Left lung (tissue), 4 donors: ENCODE measurements at regions not wholly inside any gene's neighbourhood (a gene's known extent, or its start where the extent isn't known, plus 50 kb on each side); places are given as distances from the start of the nearest gene placed in this dataset.

Experiments
- ATAC-seq: fragments of 200-7000 bp; cut with Tn5 transposase; one replicate; pipeline ENCODE4 v1.9.1; 2020; ENCODE audit warnings: moderate library complexity
- DNase-seq, 4 donors: peaks; one replicate each; pipeline ENCODE4 v3.0.0-alpha.2; 2013 to 2020
- H3K27ac ChIP-seq, 2 donors: fragments of 200-600 bp; sonication (generic) in 1 of 2; one replicate each; pipeline versions ENCODE4 v1.5.0 to v1.8.0; 2020 to 2021
- H3K27me3 ChIP-seq, 2 donors: fragments of 200-600 bp; sonication (generic) in 1 of 2; one replicate each; pipeline versions ENCODE4 v1.5.0 to v1.8.0; 2020 to 2021
- H3K36me3 ChIP-seq, 2 donors: fragments of 200-600 bp; sonication (generic) in 1 of 2; one replicate each; pipeline versions ENCODE4 v1.5.0 to v1.8.0; 2020 to 2021
- H3K4me1 ChIP-seq, 2 donors: fragments of 200-600 bp; one replicate each; pipeline ENCODE4 v1.8.0; 2021
- H3K4me3 ChIP-seq, 2 donors: fragments of 200-600 bp; sonication (generic) in 1 of 2; one replicate each; pipeline versions ENCODE4 v1.5.0 to v1.8.0; 2020 to 2021; ENCODE audit warnings: mild to moderate bottlenecking in 1 of 2
- H3K9me3 ChIP-seq, 2 donors: fragments of 200-600 bp; sonication (generic) in 1 of 2; one replicate each; pipeline versions ENCODE4 v1.5.0 to v1.8.0; 2020 to 2021
- CTCF ChIP-seq, 2 donors: fragments of 200-600 bp; sonication (generic) in 1 of 2; IDR thresholded peaks; one replicate each; pipeline versions ENCODE4 v1.5.0 to v1.8.0; 2021; ENCODE audit warnings: antibody characterized with exemption in 2 of 2
- intact Hi-C, 2 donors: fragments of 100-400 bp; cut with DNase I; formaldehyde crosslinking; loops; one replicate each; pipeline versions ENCODE4 v1.11.2 to v1.14.2; 2022
- donor health status: DM: no; HTN: yes; CAD: no.
- donor health status: DM: no; HTN: no; CAD: no.

GRCh38 chr12:125387206-125387605 lies 322.0 kb downstream of the AACS start:
- intact Hi-C loops, result no loop called here
- ATAC-seq, result no peak

GRCh38 chr12:125389061-125389697 lies 323.9 kb downstream of the AACS start:
- ATAC-seq, result no peak
- Histone ChIP-seq H3K27ac (no peak overlapping the region), H3K36me3 (no peaks in the 10 kb centered on the region), H3K4me1 (no peaks in the 10 kb centered on the region), H3K9me3 (no peaks in the 10 kb centered on the region), H3K4me3 (no peak overlapping the region), H3K27me3 (peaks cover 0 to 14% of the 10 kb centered on the region in 2 donors)
- intact Hi-C loops, result no loop called here
- no peak for TF ChIP-seq CTCF (IDR thresholded peaks at IDR 0.05)
- DNase-seq, result no peak

More at GRCh38 chr12:125387206-125387605, 322.0 kb downstream of the AACS start:
- Histone ChIP-seq H3K9me3 (no peaks in the 10 kb centered on the region), H3K27me3 (peaks cover 0 to 17% of the 10 kb centered on the region in 2 donors), H3K4me1 (no peaks in the 10 kb centered on the region), H3K27ac (no peak overlapping the region), H3K36me3 (no peaks in the 10 kb centered on the region), H3K4me3 (no peak overlapping the region)
- DNase-seq, result no peak
- no peak for TF ChIP-seq CTCF (IDR thresholded peaks at IDR 0.05)

GRCh38 chr12:125393569-125393968 lies 328.3 kb downstream of the AACS start:
- no peak for TF ChIP-seq CTCF (IDR thresholded peaks at IDR 0.05)
- intact Hi-C loops, result no loop called here

GRCh38 chr12:125395583-125396215 lies 330.5 kb downstream of the AACS start:
- Histone ChIP-seq H3K27me3 (no peaks in the 10 kb centered on the region), H3K9me3 (peaks cover 0 to 10% of the 10 kb centered on the region in 2 donors), H3K27ac (no peak overlapping the region), H3K36me3 (no peaks in the 10 kb centered on the region), H3K4me1 (no peaks in the 10 kb centered on the region), H3K4me3 (no peak overlapping the region)
- no peak for DNase-seq
- no peak for ATAC-seq
- no peak for TF ChIP-seq CTCF (IDR thresholded peaks at IDR 0.05)
- intact Hi-C loops, result no loop called here

More at GRCh38 chr12:125393569-125393968, 328.3 kb downstream of the AACS start:
- no peak for DNase-seq
- no peak for ATAC-seq
- H3K27ac ChIP-seq, result no peak overlapping the region
- H3K27me3 ChIP-seq, result no peaks in the 10 kb centered on the region
- H3K9me3 ChIP-seq, result peaks cover 0 to 1% of the 10 kb centered on the region in 2 donors
- no peaks in the 10 kb centered on the region for H3K36me3 ChIP-seq
- H3K4me1 ChIP-seq, result no peaks in the 10 kb centered on the region
- no peak overlapping the region for H3K4me3 ChIP-seq

- no peak for TF ChIP-seq CTCF (IDR thresholded peaks at IDR 0.05)
- ATAC-seq (no peak), DNase-seq (no peak)
- Histone ChIP-seq H3K36me3 (no peaks in the 10 kb centered on the region), H3K4me3 (no peak overlapping the region), H3K27ac (no peak overlapping the region), H3K9me3 (peaks cover 0 to 18% of the 10 kb centered on the region in 2 donors), H3K27me3 (peaks cover 0 to 9% of the 10 kb centered on the region in 2 donors), H3K4me1 (no peaks in the 10 kb centered on the region)
- intact Hi-C loops, result no loop called here
Observed at GRCh38 chr12:125399489-125399888, 334.3 kb downstream of the AACS start.
